ENCODE measurements at regions not wholly inside any gene's neighbourhood (a gene's known extent, or its start where the extent isn't known, plus 50 kb on each side); places are given as distances from the start of the nearest gene placed in this dataset.

GRCh38 chr7:46809886-46810285, 772.0 kb downstream of the TNS3 start:
- TF ChIP-seq CREB1 (CRISPR knock-in tag; IDR thresholded peaks at IDR 0.05) (no peak), JUN (CRISPR knock-in tag; IDR thresholded peaks at IDR 0.05) (no peak), CREM (CRISPR knock-in tag; IDR thresholded peaks at IDR 0.05) (no peak)
- TF ChIP-seq, protein P1, sequence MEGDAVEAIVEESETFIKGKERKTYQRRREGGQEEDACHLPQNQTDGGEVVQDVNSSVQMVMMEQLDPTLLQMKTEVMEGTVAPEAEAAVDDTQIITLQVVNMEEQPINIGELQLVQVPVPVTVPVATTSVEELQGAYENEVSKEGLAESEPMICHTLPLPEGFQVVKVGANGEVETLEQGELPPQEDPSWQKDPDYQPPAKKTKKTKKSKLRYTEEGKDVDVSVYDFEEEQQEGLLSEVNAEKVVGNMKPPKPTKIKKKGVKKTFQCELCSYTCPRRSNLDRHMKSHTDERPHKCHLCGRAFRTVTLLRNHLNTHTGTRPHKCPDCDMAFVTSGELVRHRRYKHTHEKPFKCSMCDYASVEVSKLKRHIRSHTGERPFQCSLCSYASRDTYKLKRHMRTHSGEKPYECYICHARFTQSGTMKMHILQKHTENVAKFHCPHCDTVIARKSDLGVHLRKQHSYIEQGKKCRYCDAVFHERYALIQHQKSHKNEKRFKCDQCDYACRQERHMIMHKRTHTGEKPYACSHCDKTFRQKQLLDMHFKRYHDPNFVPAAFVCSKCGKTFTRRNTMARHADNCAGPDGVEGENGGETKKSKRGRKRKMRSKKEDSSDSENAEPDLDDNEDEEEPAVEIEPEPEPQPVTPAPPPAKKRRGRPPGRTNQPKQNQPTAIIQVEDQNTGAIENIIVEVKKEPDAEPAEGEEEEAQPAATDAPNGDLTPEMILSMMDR (IDR thresholded peaks at IDR 0.05): no peak
- TF ChIP-seq, protein P2, sequence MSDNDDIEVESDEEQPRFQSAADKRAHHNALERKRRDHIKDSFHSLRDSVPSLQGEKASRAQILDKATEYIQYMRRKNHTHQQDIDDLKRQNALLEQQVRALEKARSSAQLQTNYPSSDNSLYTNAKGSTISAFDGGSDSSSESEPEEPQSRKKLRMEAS (CRISPR knock-in tag; IDR thresholded peaks at IDR 0.05): no peak
